HG03558 (cell line): ENCODE measurements at regions not wholly inside any gene's neighbourhood (a gene's known extent, or its start where the extent isn't known, plus 50 kb on each side); places are given as distances from the start of the nearest gene placed in this dataset.

Experiments
- ATAC-seq: cut with Tn5 transposase; IDR thresholded peaks from one replicate; pipeline ENCODE4 v1.9.1; 2021; ENCODE audit warnings: moderate number of reproducible peaks; ENCODE audit not compliant: unreplicated experiment; ENCODE audit errors: extremely low read depth

DNA sequence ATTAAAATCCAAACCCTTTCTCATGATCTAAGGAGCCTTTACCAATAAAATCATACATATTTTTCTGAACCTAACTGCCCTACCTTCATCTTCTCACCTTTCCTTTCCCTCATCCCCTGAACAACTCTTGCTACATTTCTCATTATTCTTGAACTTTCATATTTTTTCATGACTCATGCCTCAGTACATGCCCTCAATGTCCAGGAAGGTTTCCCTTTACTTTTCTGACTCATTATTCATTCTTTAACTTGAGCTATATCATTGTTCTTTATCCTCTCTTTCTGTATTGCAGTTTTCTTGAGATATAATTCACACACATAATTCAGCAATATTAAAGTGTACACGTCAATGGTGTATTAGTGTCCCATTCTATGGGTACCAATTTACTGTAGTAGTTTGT, 231.0 kb downstream of the ALG10B start:
- no peak for ATAC-seq

- no peak for ATAC-seq
Measured at GRCh38 chr12:38555620-38556591, 239.3 kb downstream of the ALG10B start.

GRCh38 chr12:38556647-38557046, 240.1 kb downstream of the ALG10B start:
- ATAC-seq: no peak

DNA sequence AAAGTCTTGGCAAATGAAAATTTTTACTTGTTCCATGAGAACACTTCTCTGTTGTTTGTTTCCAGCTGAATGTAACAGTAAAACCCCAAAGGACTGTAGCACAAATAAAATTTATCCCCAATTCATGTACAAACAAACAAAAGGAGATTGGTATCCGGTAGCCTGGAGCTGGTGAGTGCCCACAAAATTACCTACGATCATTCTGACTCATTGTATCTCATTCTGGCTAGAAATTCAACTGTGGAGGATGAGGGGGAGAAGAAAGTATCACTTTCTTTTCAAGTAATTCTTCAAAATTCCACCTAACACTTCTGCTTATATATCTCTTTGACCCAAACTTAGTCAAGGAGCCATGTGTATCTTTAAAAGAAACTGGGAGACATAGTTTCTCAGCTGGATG, 268.5 kb downstream of the ALG10B start:
- no peak for ATAC-seq

GRCh38 chr12:38586789-38587188, 270.2 kb downstream of the ALG10B start:
- no peak for ATAC-seq

GRCh38 chr12:38587594-38587993, 271.0 kb downstream of the ALG10B start:
- no peak for ATAC-seq

DNA sequence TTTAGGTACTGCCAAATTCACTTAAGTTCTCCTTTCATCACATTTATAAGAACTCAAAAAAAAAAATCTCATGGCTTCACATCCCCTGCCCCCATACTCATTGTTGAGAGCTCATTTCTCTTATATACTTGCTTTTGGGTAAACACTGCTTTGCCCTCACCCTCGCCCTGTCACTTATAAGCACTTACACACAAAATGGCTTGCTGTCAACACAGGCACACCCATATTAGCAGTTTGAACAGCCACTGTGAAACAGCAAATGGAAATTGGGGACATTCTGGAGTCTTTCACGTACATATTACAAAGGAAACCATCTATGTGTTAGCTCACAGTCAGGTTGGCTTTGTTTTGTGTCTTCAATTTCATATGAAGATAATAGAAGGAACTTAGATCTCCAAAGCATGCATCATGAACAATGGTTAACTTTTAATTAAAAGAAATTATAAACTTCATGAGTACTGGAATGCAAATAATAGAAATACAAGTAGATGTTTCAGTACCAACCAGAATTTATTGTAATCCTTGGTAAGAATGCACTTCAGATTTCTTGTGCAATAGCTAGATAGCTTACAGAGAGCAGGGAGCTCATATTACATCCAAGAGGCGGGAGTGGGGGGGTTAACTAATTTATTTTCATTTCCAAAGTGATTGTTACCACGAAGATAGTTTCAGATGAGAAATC, 272.2 kb downstream of the ALG10B start:
- ATAC-seq: no peak

DNA sequence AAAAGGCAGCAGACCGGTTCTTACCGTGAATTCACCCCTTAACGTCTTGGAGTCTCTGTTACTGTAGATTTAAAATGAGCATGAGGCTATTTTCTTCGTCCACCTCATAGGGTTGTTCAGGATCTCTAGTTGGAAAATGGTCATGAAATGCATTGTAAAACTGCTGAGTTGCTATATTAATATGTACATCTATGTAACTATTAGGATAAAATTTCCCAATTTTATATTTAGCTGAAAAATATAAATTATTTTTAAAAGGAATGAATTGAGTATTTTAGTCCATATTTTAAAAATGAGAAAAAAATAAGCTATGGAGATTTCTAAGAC, 272.7 kb downstream of the ALG10B start:
- ATAC-seq: no peak

- ATAC-seq: no peak
Measured at GRCh38 chr12:38601949-38602348, 285.4 kb downstream of the ALG10B start.
